ENCODE measurements at regions not wholly inside any gene's neighbourhood (a gene's known extent, or its start where the extent isn't known, plus 50 kb on each side); places are given as distances from the start of the nearest gene placed in this dataset.

- H3K9ac ChIP-seq (ENCODE audit: low read length) = no peak overlapping the region
- H3K36me3 ChIP-seq (replicated peaks; ENCODE audit: low read depth, low read length) = no peaks in the 10 kb centered on the region
- H3K4me3 ChIP-seq (ENCODE audit: low read length) = no peak overlapping the region
- no peak overlapping the region for H3K4me2 ChIP-seq (ENCODE audit: low read length)
- TF ChIP-seq EZH2phosphoT487 (IDR thresholded peaks at IDR 0.05; ENCODE audit: low read depth) (no peak), CTCF (IDR thresholded peaks at IDR 0.05; ENCODE audit: low read depth, low read length) (no peak)
- no peaks in the 10 kb centered on the region for H4K20me1 ChIP-seq (ENCODE audit: insufficient read depth, low read length)
- no peaks in the 10 kb centered on the region for H3K4me1 ChIP-seq (ENCODE audit: low read length)
- no peaks in the 10 kb centered on the region for H3K27me3 ChIP-seq (ENCODE audit: low read depth, low read length)
- H3K9me3 ChIP-seq (ENCODE audit: insufficient read depth, low read length) = peaks cover 11% of the 10 kb centered on the region; the same call in 1 of the 2 replicates
- H3K79me2 ChIP-seq (ENCODE audit: low read length) = no peaks in the 10 kb centered on the region
- H2AFZ ChIP-seq (ENCODE audit: low read depth, low read length) = no peak overlapping the region
- no peak overlapping the region for H3K27ac ChIP-seq (ENCODE audit: low read length)
These were observed 274.4 kb upstream of the PCSK5 start for GRCh38 chr9:75616052-75616451.

GRCh38 chr9:75616841-75617566, 273.5 kb upstream of the PCSK5 start:
- Histone ChIP-seq H3K4me2 (ENCODE audit: low read length) (no peak overlapping the region), H3K4me1 (ENCODE audit: low read length) (no peaks in the 10 kb centered on the region), H3K4me3 (ENCODE audit: low read length) (no peak overlapping the region), H3K79me2 (ENCODE audit: low read length) (no peaks in the 10 kb centered on the region), H3K27me3 (ENCODE audit: low read depth, low read length) (no peaks in the 10 kb centered on the region), H3K27ac (ENCODE audit: low read length) (no peak overlapping the region), H4K20me1 (ENCODE audit: insufficient read depth, low read length) (no peaks in the 10 kb centered on the region), H3K9me3 (ENCODE audit: insufficient read depth, low read length) (peaks cover 10% of the 10 kb centered on the region; the same call in 1 of the 2 replicates), H3K36me3 (replicated peaks; ENCODE audit: low read depth, low read length) (no peaks in the 10 kb centered on the region), H2AFZ (ENCODE audit: low read depth, low read length) (no peak overlapping the region), H3K9ac (ENCODE audit: low read length) (no peak overlapping the region)
- TF ChIP-seq CTCF (IDR thresholded peaks at IDR 0.05; ENCODE audit: low read depth, low read length) = no peak
- TF ChIP-seq EZH2phosphoT487 (IDR thresholded peaks at IDR 0.05; ENCODE audit: low read depth) = no peak

- Histone ChIP-seq H3K36me3 (replicated peaks; ENCODE audit: low read depth, low read length) (no peaks in the 10 kb centered on the region), H3K9ac (ENCODE audit: low read length) (no peak overlapping the region), H3K4me2 (ENCODE audit: low read length) (no peak overlapping the region), H3K4me1 (ENCODE audit: low read length) (no peaks in the 10 kb centered on the region), H3K27ac (ENCODE audit: low read length) (no peak overlapping the region), H3K4me3 (ENCODE audit: low read length) (no peak overlapping the region), H4K20me1 (ENCODE audit: insufficient read depth, low read length) (no peaks in the 10 kb centered on the region), H3K9me3 (ENCODE audit: insufficient read depth, low read length) (no peaks in the 10 kb centered on the region), H3K27me3 (ENCODE audit: low read depth, low read length) (no peaks in the 10 kb centered on the region), H3K79me2 (ENCODE audit: low read length) (no peaks in the 10 kb centered on the region), H2AFZ (ENCODE audit: low read depth, low read length) (no peak overlapping the region)
- TF ChIP-seq EZH2phosphoT487 (IDR thresholded peaks at IDR 0.05; ENCODE audit: low read depth) = no peak
- no peak for TF ChIP-seq CTCF (IDR thresholded peaks at IDR 0.05; ENCODE audit: low read depth, low read length)
These were observed 267.0 kb upstream of the PCSK5 start for GRCh38 chr9:75623462-75623861.

GRCh38 chr9:75624998-75625397, 265.5 kb upstream of the PCSK5 start:
- Histone ChIP-seq H3K4me3 (ENCODE audit: low read length) (no peak overlapping the region), H3K4me2 (ENCODE audit: low read length) (no peak overlapping the region), H3K27me3 (ENCODE audit: low read depth, low read length) (no peaks in the 10 kb centered on the region), H3K79me2 (ENCODE audit: low read length) (no peaks in the 10 kb centered on the region), H3K27ac (ENCODE audit: low read length) (no peak overlapping the region), H3K36me3 (replicated peaks; ENCODE audit: low read depth, low read length) (no peaks in the 10 kb centered on the region), H3K9me3 (ENCODE audit: insufficient read depth, low read length) (no peaks in the 10 kb centered on the region), H3K4me1 (ENCODE audit: low read length) (no peaks in the 10 kb centered on the region), H4K20me1 (ENCODE audit: insufficient read depth, low read length) (no peaks in the 10 kb centered on the region), H2AFZ (ENCODE audit: low read depth, low read length) (no peak overlapping the region), H3K9ac (ENCODE audit: low read length) (no peak overlapping the region)
- TF ChIP-seq CTCF (IDR thresholded peaks at IDR 0.05; ENCODE audit: low read depth, low read length) = no peak
- TF ChIP-seq EZH2phosphoT487 (IDR thresholded peaks at IDR 0.05; ENCODE audit: low read depth) = no peak

All from OCI-LY3 (cell line).